Astrocyte (in vitro differentiated cells and primary cell): ENCODE measurements at regions not wholly inside any gene's neighbourhood (a gene's known extent, or its start where the extent isn't known, plus 50 kb on each side); places are given as distances from the start of the nearest gene placed in this dataset.

Source experiments
- CTCF ChIP-seq: IDR thresholded peaks from 2 replicates; pipeline ENCODE4 v1.5.1; 2011; ENCODE audit warnings: low read depth, mild to moderate bottlenecking, inconsistent platforms, low read length, moderate library complexity; ENCODE audit not compliant: insufficient read depth
- EZH2 ChIP-seq: IDR thresholded peaks from 2 replicates; pipeline ENCODE4 v1.6.1; 2012; ENCODE audit warnings: mild to moderate bottlenecking, low read length, inconsistent platforms; ENCODE audit not compliant: insufficient read depth

- no peak for TF ChIP-seq CTCF
- no peak for TF ChIP-seq EZH2
These were observed 198.3 kb upstream of the OTX2 start for GRCh38 chr14:57008534-57008933.
